HG02798 (cell line): ENCODE measurements at regions not wholly inside any gene's neighbourhood (a gene's known extent, or its start where the extent isn't known, plus 50 kb on each side); places are given as distances from the start of the nearest gene placed in this dataset.
"Not testable (repeated sequence)": the region's sequence is repeated elsewhere in the genome, so short reads cannot be mapped to it uniquely, and the experiment has no call there.

Source experiments
- ATAC-seq: cut with Tn5 transposase; IDR thresholded peaks from one replicate; pipeline ENCODE4 v1.9.1; 2021; ENCODE audit warnings: mild to moderate bottlenecking; ENCODE audit not compliant: unreplicated experiment, poor library complexity

- ATAC-seq = no peak
Observed at GRCh38 chr5:154626876-154627557, 128.2 kb upstream of the LARP1 start.

DNA sequence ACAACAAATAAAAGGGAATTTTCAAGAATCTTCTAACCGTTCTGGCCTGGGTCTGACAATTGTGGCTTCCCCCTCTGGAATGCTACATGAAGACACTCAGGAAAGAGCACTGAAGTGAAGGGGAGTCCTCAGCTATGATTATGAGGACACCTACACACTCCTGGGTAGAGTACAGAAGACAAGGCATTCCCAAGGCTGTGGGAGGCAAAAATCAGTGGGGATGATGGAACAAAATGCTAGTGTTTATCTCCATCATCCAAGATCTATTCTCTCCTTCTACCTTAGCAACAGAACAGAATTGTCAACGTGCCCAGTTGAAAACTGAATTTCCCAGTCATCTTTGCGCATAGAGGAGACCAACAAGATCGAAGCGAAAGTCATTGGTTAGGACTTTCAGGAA is 130.1 kb upstream of the LARP1 start:
- ATAC-seq = no peak

DNA sequence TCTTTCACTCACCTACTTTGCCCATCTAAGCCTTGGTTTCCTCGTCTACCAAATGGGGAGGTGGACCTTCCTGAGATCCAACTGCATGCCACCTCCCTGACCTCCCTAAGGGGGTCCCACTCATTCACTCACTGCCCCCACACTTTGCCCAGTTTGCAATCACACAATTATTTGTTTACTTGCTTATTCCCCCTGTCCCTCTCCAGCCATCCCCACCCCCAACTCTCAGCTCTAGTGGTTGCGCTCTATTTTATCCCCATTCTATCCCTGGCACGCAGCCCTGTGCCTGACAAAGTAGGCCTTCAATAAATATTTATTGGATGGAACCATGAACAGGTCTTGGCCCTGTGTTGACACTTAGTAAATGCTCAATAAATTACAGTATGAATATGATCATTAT is 130.8 kb upstream of the LARP1 start:
- ATAC-seq = no peak

DNA sequence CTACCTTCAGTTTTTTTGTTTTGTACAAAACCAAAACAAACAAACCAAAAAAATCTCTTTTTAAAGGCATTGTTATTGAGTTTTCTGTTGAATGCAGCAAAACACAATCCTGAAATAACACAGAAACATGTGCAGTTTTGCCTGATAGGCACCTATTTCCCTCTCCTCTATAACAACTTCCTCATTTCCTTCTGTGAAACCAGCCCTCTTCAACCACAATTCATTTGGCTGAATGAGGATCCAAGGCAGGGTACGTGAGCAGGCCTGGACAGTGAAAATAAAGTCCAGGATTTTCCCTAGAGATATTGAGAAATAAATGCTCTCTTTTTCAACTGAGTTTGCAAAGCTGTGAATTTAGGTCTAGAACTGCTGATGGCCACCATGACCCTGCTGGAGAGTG is 134.8 kb upstream of the LARP1 start:
- no peak for ATAC-seq

DNA sequence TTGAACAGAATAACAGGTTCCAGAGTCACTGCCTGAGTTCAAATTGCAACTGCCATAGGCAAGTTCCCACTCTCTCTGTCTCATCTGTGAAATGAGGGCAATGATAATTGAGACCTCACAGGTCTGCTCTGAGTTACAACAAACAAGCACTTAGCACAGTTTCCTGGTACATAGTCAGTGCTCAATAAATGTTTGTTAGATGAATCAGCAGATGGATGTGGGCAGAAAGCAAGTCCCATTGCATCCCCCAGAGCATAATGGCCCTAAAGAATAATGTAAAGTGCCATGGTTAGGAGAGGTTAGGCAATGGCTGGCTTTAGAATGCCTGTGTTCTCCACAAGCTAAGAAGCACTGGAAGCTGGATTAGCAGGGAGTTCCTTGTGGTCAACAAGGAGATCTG is 136.5 kb upstream of the LARP1 start:
- no peak for ATAC-seq

DNA sequence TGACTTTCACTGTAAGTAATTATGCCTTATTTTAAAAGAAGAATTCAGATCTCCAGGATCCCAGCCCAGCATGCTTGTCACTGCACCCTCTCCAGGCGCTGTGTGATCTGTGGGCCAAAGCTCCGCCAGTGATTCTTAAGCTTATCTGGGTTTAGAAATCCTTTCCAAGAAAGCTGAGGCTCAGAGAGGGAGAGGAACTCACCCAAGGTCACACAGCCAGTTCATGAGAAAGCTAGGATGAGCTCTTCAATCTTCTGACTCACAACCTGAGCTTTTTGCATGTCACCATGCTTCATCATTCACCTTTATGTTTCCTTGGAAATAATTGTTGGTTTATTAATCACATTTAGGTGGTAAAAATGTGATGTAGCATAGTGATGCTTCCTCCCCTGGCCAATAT is 136.6 kb upstream of the HAND1 start:
- no peak for ATAC-seq

GRCh38 chr5:154614125-154614524 is 136.1 kb upstream of the HAND1 start:
- no peak for ATAC-seq

- ATAC-seq = no peak
Observed at GRCh38 chr5:154612666-154613065, 134.6 kb upstream of the HAND1 start.

GRCh38 chr5:154611341-154611767 is 133.3 kb upstream of the HAND1 start:
- no peak for ATAC-seq

DNA sequence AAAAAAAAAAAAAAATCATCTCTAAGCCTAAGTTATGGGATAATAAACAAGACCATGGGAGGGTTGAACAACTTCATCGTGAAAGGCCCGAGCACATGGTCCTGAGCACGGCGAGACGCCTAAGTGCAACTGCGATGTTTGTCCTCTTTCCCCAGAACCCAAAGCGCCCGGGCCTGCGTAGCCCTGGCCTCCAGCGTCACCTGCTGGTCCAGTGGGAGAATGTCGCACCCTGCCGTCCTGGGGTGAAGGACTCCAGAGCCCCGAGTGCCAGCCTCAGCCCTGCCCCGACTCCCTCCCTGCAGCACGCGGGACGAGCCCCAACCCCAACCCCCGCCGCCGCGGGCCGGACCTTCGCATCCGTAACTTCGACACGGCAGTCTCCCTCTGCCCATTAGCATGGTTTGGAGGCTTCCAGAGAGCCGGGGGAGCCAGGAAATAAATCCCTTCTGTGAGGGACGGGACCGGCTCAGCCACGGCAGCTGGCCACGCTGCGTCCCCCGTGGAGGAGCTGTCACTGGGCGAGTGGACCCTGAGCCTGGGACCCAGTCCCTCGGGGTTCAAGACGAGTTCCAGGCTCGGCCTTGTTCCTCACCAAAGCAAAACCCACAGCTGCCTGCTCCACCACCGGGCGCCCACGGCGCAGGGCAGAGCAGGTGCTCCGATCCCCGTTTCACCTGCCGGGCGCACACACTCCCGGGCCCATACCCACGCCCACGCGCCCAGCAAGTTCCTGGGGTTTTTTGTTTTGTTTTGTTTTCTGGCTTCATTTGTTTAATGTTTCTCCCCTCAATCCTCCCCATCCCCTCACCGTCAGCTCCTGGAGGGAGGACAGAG is 132.5 kb upstream of the HAND1 start:
- peak; percentile 93 for ATAC-seq

DNA sequence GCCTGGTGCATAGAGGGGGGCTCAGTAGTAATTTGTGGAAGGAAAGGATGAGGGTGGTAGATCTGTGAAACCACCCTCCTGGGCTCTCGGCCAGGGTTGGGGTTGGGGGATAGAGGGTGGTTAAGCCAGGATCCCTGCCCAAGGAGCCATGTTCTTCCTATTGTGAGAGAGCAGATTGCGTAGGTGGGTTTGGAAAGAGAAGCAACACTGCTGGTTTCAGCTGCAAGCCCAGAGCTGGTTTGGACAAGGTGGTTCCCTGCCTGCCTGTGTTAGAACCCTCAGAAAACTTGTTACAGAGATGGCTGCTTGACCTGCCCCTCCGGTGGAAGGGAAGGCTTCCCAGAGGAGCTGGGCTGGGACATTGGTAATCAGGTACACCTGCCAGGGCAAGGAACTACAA is 131.2 kb upstream of the HAND1 start:
- ATAC-seq = no peak

- no peak for ATAC-seq
Observed at GRCh38 chr5:154608531-154609011, 130.5 kb upstream of the HAND1 start.

- ATAC-seq = no peak
Observed at GRCh38 chr5:154607746-154608145, 129.7 kb upstream of the HAND1 start.

DNA sequence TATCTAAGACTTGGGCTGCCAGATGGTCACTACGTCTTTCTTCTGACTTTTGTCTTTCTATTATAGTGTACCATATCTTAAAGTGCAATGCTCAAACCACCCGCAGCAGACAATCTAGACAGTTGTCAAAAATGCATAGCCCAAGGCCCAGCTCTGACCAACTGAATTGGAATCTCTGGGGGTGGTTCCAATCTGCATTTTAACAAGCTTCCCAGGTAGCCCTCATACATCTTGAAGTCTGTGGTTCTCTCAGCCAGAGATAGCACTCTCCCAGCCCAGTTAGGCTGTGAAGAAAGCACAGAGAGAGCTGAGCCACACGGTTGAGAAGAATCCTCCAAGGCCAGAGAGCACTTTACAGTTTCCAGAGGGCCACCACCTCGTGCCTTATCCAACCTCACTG is 128.2 kb upstream of the HAND1 start:
- no peak for ATAC-seq

- ATAC-seq = no peak
Observed at GRCh38 chr5:154603953-154604679, 126.1 kb upstream of the HAND1 start.

- ATAC-seq = no peak
Observed at GRCh38 chr5:154603485-154603884, 125.5 kb upstream of the HAND1 start.

- ATAC-seq = no peak
Observed at GRCh38 chr5:154603011-154603410, 125.0 kb upstream of the HAND1 start.

GRCh38 chr5:154601014-154601413 is 123.0 kb upstream of the HAND1 start:
- no peak for ATAC-seq

DNA sequence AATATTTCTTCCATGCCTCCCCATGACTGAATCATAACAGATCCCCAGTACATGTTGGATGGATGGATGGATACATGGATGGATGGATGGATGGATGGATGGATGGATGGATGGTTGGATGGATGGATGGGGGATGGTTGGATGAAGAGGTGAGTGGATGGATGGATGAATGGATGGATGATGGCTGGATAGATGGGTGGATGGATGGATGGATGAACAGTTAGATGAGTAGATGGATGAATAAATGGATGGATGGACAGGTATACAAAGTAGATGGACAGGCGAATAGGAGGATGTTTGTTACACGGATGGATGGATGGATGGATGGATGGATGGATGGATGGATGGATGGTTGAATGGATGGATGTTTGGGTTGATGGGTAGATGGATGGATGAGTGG is 120.0 kb upstream of the HAND1 start:
- no peak for ATAC-seq

- ATAC-seq = not testable (repeated sequence)
Observed at GRCh38 chr5:154596844-154597243, 118.8 kb upstream of the HAND1 start.

DNA sequence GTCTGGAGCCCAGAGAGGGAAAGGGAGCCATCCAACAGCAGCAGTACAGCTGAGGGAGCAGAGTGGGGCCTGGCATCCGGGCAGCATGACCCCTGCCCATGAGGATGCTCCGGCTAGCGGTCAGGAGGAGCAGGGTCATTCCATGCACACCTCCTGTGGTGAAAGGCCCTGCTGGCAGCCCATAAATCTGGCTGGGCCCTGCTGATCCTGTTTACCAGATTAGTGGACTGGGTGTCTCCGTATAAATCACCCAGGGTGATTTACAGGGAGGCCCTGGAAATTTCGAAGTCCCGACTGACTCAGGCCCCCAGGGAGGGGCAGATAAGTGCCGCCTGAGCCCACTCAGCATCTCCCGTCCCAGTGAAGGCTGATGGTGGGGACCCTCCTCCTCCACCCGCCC is 117.6 kb upstream of the HAND1 start:
- ATAC-seq = no peak
